Kidney (tissue), 13 donors: ENCODE measurements at regions not wholly inside any gene's neighbourhood (a gene's known extent, or its start where the extent isn't known, plus 50 kb on each side); places are given as distances from the start of the nearest gene placed in this dataset.

ENCODE experiments used
- DNase-seq, 5 donors: peaks; one replicate each; pipeline ENCODE4 v3.0.0-alpha.2; 2013 to 2020
- FAIRE-seq: peaks from 2 replicates; lab custom pipeline; 2012; peaks lifted over from hg19 to GRCh38; lab: Jason Lieb, UNC
- H3K27ac ChIP-seq, 2 donors: one replicate each; pipeline ENCODE4 v1.7.0; 2013; ENCODE audit warnings: low read depth in 2 of 2, low read length in 2 of 2, inconsistent platforms in 1 of 2
- H3K27me3 ChIP-seq: one replicate; pipeline ENCODE4 v1.7.1; 2013; ENCODE audit warnings: low read length, inconsistent platforms; ENCODE audit not compliant: control insufficient read depth, insufficient read depth
- H3K36me3 ChIP-seq, 3 donors: one replicate each; pipeline versions ENCODE4 v1.7.0 to v1.7.1; 2013; ENCODE audit warnings: low read length in 3 of 3, control low read depth in 1 of 3, inconsistent platforms in 1 of 3; ENCODE audit not compliant: insufficient read depth in 3 of 3, control insufficient read depth in 2 of 3
- H3K4me1 ChIP-seq, 3 donors: one replicate each; pipeline versions ENCODE4 v1.7.0 to v1.7.1; 2013; ENCODE audit warnings: low read length in 3 of 3, inconsistent platforms in 1 of 3, low read depth in 1 of 3; ENCODE audit not compliant: control insufficient read depth in 2 of 3, insufficient read depth in 2 of 3
- H3K4me3 ChIP-seq, 3 donors: one replicate each; pipeline versions ENCODE4 v1.7.0 to v1.8.1; 2013; ENCODE audit warnings: low read length in 3 of 3, control low read depth in 1 of 3, inconsistent platforms in 1 of 3
- H3K9ac ChIP-seq, 3 donors: one replicate each; pipeline versions ENCODE4 v1.7.0 to v1.7.1; 2013; ENCODE audit warnings: low read length in 3 of 3, control low read depth in 1 of 3, inconsistent platforms in 1 of 3
- H3K9me3 ChIP-seq, 3 donors: one replicate each; pipeline versions ENCODE4 v1.7.0 to v1.7.1; 2013; ENCODE audit warnings: low read length in 3 of 3, control low read depth in 1 of 3, inconsistent platforms in 1 of 3; ENCODE audit not compliant: control insufficient read depth in 2 of 3, insufficient read depth in 1 of 3
- CTCF ChIP-seq: IDR thresholded peaks from 3 replicates; pipeline ENCODE4 v1.5.1; 2012; ENCODE audit warnings: mild to moderate bottlenecking, moderate library complexity, borderline replicate concordance; ENCODE audit not compliant: insufficient read depth; ENCODE audit errors: extremely low read depth
- intact Hi-C: fragments of 100-400 bp; cut with DNase I; formaldehyde crosslinking; loops from one replicate; pipeline ENCODE4 v1.11.1; 2022
- donor health status: control.
- donor health status: control.
- donor health status: control.
- donor health status: control.
- donor health status: control.
- donor health status: DM: yes; HTN: yes; CAD: no.
- donor health status: Normal renal cell carcinoma (clear cell type).

- intact Hi-C loops = loop anchor here (10.0 kb wide), 1 partner anchor 171 kb away; no protein-coding TSS in a partner anchor
- H3K27me3 ChIP-seq = peaks cover 5% of the 10 kb centered on the region
- FAIRE-seq = no peak
These were observed 51.1 kb upstream of the VRK1 start for GRCh38 chr14:96746101-96746500.

GRCh38 chr14:96747006-96747405 is 50.2 kb upstream of the VRK1 start:
- no peaks in the 10 kb centered on the region for H3K36me3 ChIP-seq
- H3K4me1 ChIP-seq = no peaks in the 10 kb centered on the region
- intact Hi-C loops = loop anchor here (10.0 kb wide), 1 partner anchor 172 kb away; no protein-coding TSS in a partner anchor
- H3K4me3 ChIP-seq = no peak overlapping the region
- H3K9ac ChIP-seq = no peak overlapping the region
- FAIRE-seq = no peak
- no peaks in the 10 kb centered on the region for H3K9me3 ChIP-seq
- no peak overlapping the region for H3K27ac ChIP-seq
- no peak for TF ChIP-seq CTCF
- H3K27me3 ChIP-seq = peaks cover 4% of the 10 kb centered on the region
- peak in 1 of 5 donors; percentile 5 for DNase-seq

More at GRCh38 chr14:96746101-96746500, 51.1 kb upstream of the VRK1 start:
- no peak overlapping the region for H3K4me3 ChIP-seq
- no peaks in the 10 kb centered on the region for H3K9me3 ChIP-seq
- H3K9ac ChIP-seq = no peak overlapping the region
- no peak overlapping the region for H3K27ac ChIP-seq
- H3K4me1 ChIP-seq = no peaks in the 10 kb centered on the region
- no peak for TF ChIP-seq CTCF
- DNase-seq = no peak
- no peaks in the 10 kb centered on the region for H3K36me3 ChIP-seq
